GM19452 (cell line): ENCODE measurements at regions not wholly inside any gene's neighbourhood (a gene's known extent, or its start where the extent isn't known, plus 50 kb on each side); places are given as distances from the start of the nearest gene placed in this dataset.
"Not testable (repeated sequence)": the region's sequence is repeated elsewhere in the genome, so short reads cannot be mapped to it uniquely, and the experiment has no call there.

Source experiments
- ATAC-seq: cut with Tn5 transposase; IDR thresholded peaks from one replicate; pipeline ENCODE4 v1.9.1; 2021; ENCODE audit not compliant: unreplicated experiment

GRCh38 chr7:153076289-153076688, 316.7 kb downstream of the ACTR3B start:
- ATAC-seq = not testable (repeated sequence)

DNA sequence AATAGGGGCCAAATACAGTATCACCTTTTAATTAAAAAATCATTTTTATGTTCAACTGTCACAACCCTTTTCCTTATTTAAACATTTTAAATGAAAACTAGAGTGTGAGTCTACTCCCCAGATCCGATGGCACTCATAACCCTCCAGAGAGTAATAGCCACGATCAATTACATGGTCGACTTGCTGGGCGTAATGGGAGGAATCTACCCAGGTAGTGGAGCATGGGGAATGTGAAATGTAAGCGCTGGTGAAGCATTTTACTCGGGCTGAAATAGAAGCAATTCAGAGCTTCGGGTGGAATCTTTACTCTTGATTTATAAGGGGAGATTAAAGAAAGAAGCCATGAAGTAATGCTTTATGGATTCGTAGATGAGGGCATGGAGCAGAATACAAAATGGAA, 321.9 kb downstream of the ACTR3B start:
- no peak for ATAC-seq

- ATAC-seq = no peak
Observed at GRCh38 chr7:153084278-153084677, 324.7 kb downstream of the ACTR3B start.

GRCh38 chr7:153087498-153087897, 327.9 kb downstream of the ACTR3B start:
- no peak for ATAC-seq

DNA sequence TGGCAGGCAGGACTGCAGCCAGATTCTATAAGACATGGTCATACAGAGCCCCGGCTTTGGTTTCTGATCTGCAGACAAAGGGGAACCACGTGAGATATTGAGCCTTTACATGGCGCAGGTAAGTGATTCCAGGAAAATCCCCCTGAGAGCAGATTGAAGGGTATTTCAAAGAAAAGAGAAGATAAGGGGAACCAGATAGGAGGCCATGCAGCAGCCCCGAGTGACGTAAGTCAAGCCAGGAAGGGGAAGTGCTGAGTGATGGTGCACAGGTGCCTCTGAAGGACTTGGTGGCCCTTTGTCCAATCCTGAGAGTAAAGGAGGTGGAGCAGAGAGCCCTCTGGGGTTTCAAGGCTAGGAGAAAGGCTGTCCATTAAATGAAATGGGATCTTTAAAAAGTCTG, 329.0 kb downstream of the ACTR3B start:
- ATAC-seq = no peak

- no peak for ATAC-seq
Observed at GRCh38 chr7:153090209-153090608, 330.7 kb downstream of the ACTR3B start.

GRCh38 chr7:153090764-153091163, 331.2 kb downstream of the ACTR3B start:
- no peak for ATAC-seq

DNA sequence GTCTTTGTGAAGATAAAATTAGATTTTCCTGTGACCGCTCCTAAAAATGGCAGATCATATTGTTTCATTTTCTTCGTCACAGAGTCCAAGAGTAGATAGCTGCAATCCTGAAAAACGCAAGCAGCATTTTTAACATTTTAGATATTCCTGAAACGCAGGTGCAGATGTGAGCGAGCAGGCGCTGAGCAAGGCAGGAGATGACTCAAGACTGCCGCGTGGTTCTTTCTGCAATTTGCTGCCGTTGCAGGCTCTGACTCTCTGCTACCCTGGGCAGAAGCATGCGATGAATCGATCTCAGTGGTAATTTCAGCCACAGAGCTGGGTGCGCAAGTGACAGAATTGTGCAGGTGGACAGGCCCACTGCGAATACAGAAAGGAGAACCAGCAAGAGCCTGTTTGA, 331.9 kb downstream of the ACTR3B start:
- ATAC-seq = no peak

- no peak for ATAC-seq
Observed at GRCh38 chr7:153097511-153098201, 338.1 kb downstream of the ACTR3B start.

- no peak for ATAC-seq
Observed at GRCh38 chr7:153099235-153099634, 339.7 kb downstream of the ACTR3B start.

DNA sequence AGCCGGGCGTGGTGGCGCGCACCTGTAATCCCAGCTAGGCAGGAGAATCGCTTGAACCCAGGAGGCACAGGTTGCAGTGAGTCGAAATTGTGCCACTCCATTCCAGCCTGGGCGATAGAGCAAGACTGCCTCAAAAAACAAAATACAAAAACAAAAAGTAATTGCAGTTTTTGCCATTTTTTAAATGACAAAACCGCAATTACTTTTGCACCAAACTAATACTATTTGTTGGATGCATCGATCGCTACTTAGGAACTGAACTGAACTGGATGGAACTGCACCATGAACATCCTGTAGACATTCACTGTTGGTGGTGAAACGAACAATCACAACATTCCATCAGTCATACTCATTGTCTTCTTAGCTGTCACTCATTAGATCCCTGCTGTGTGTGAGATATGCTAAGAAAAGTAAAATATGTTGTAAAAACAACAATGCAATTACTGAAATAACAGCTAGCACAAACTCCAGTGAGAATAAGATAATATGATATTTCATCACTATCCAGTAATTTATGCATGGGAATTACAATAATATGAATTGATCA, 341.2 kb downstream of the ACTR3B start:
- no peak for ATAC-seq

GRCh38 chr7:153103202-153103601, 343.6 kb downstream of the ACTR3B start:
- ATAC-seq = no peak

- no peak for ATAC-seq
Observed at GRCh38 chr7:153107826-153108225, 348.3 kb downstream of the ACTR3B start.

DNA sequence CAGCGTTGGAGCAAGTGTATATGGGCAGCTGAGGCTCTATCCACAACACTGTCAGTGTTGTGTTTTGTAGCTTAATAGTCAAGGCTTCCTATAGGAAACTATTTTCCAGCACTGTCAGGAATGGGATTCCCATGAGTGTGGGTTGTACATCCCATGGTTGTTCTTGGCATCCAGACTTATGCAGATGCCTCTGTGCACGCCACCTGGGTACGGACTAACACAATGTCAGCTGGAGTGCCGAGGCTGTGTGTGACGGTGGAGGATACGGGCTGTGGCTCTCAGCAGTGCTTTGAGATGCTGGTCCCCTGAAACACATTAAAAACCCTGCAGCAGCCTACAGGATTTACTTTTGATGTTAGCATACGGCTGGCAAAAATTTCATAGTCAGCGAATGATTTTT, 350.0 kb downstream of the ACTR3B start:
- no peak for ATAC-seq

DNA sequence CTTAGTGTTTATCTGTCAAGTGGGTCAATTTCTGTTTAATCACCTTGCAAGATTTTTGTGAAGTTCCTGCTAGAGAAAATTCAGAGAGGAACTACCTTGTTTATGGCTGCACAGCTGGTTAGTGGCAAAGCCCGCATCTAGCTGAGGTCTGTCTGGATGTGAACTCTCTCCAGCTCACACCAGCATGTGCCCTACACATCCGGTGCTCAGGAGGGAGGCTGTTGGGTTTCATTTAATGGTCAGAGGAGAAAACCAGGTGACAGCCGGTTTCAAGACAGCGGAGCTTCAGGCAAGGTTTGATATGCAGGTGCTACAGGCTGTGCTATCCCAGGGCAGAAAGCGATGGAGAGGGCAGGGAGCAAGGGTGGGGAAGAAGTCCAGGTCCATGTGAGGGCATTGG, 351.1 kb downstream of the ACTR3B start:
- ATAC-seq = no peak

GRCh38 chr7:153122255-153122654, 362.7 kb downstream of the ACTR3B start:
- not testable (repeated sequence) for ATAC-seq

GRCh38 chr7:153130052-153130451, 370.5 kb downstream of the ACTR3B start:
- ATAC-seq = no peak

DNA sequence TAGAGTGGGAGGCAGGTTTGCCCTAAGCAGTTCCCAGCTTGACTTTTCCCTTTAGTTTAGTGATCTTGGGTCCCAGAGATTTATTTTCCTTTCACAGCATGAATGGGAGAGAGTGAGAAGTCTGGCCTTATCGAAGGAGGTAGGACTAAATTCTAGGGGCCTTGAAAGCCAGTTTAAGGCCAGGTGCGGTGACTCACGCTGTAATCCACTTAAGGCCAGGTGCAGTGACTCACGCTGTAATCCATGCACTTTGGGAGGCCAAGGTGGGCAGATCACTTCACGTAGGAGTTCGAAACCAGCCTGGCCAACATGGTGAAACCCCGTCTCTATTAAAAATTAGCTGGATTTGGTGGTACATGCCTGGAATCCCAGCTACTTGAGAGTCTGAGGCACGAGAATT, 392.2 kb downstream of the ACTR3B start:
- no peak for ATAC-seq

- no peak for ATAC-seq
Observed at GRCh38 chr7:153152801-153153422, 393.4 kb downstream of the ACTR3B start.

GRCh38 chr7:153158149-153158548, 398.6 kb downstream of the ACTR3B start:
- ATAC-seq = no peak

DNA sequence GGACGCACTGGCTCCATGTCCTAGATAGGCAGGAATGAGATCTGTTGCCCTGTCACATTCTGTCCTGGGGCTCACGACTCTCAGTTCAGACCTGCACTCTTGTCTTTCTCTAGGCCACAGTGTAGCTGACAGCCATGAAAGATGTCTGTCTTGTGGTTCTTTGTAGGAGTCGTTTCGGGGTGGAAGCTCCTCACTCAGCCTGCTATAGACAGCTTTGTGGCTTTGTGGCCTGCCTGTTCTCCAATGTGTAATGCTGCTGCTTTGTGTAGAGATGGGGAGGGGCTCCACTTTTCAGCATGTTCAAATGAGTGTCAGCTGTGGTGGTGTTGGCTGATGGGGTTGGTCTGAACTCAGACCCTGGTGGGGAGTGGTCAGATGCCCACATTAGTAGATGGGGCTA, 410.7 kb downstream of the ACTR3B start:
- ATAC-seq = no peak

GRCh38 chr7:153185936-153186335, 426.4 kb downstream of the ACTR3B start:
- ATAC-seq = no peak

- no peak for ATAC-seq
Observed at GRCh38 chr7:153188161-153188560, 428.6 kb downstream of the ACTR3B start.
